ENCODE measurements at regions not wholly inside any gene's neighbourhood (a gene's known extent, or its start where the extent isn't known, plus 50 kb on each side); places are given as distances from the start of the nearest gene placed in this dataset.
A peak's percentile ranks its signal among the peaks of the same experiment; 100 is the strongest.

- DNase-seq, result peak; percentile 82
Measured at GRCh38 chr11:42524534-42525227, 787.1 kb upstream of the API5 start.

- DNase-seq, result no peak
Measured at GRCh38 chr11:42526426-42526825, 785.4 kb upstream of the API5 start.

GRCh38 chr11:42528471-42528870, 783.3 kb upstream of the API5 start:
- DNase-seq, result no peak

GRCh38 chr11:42528911-42529310, 782.9 kb upstream of the API5 start:
- DNase-seq, result no peak

GRCh38 chr11:42536611-42537360, 775.0 kb upstream of the API5 start:
- DNase-seq, result no peak

GRCh38 chr11:42542336-42542735, 769.5 kb upstream of the API5 start:
- no peak for DNase-seq

GRCh38 chr11:42543844-42544419, 767.9 kb upstream of the API5 start:
- no peak for DNase-seq

GRCh38 chr11:42544726-42545125, 767.1 kb upstream of the API5 start:
- DNase-seq, result no peak

GRCh38 chr11:42545954-42546353, 765.8 kb upstream of the API5 start:
- DNase-seq, result no peak

- no peak for DNase-seq
Measured at GRCh38 chr11:42552786-42553185, 759.0 kb upstream of the API5 start.

- no peak for DNase-seq
Measured at GRCh38 chr11:42555190-42555589, 756.6 kb upstream of the API5 start.

- DNase-seq, result no peak
Measured at GRCh38 chr11:42571131-42571877, 740.5 kb upstream of the API5 start.

GRCh38 chr11:42571878-42572610, 739.8 kb upstream of the API5 start:
- DNase-seq, result no peak

GRCh38 chr11:42576318-42576717, 735.5 kb upstream of the API5 start:
- no peak for DNase-seq

GRCh38 chr11:42589286-42589685, 722.5 kb upstream of the API5 start:
- no peak for DNase-seq

- no peak for DNase-seq
Measured at GRCh38 chr11:42591841-42592240, 720.0 kb upstream of the API5 start.

- DNase-seq, result no peak
Measured at GRCh38 chr11:42593441-42593840, 718.4 kb upstream of the API5 start.

GRCh38 chr11:42595876-42596275, 715.9 kb upstream of the API5 start:
- no peak for DNase-seq

GRCh38 chr11:42596576-42597145, 715.1 kb upstream of the API5 start:
- no peak for DNase-seq

GRCh38 chr11:42598341-42598740, 713.5 kb upstream of the API5 start:
- no peak for DNase-seq

GRCh38 chr11:42620796-42621195, 691.0 kb upstream of the API5 start:
- DNase-seq, result no peak
